ENCODE measurements at regions not wholly inside any gene's neighbourhood (a gene's known extent, or its start where the extent isn't known, plus 50 kb on each side); places are given as distances from the start of the nearest gene placed in this dataset.

- TF ChIP-seq CTCF (conservative IDR thresholded peaks at IDR 0.05 in 1 of 2, IDR thresholded peaks at IDR 0.05 in 1 of 2; ENCODE audit: extremely low read depth in 1 of 2, insufficient read depth in 1 of 2, low read depth in 1 of 2, low read length in 2 of 2) (no peak), EZH2 (IDR thresholded peaks at IDR 0.05; ENCODE audit: borderline replicate concordance, low read length) (no peak)
Observed at GRCh38 chr7:131031099-131031868, 296.4 kb upstream of the MKLN1 start.

Data from mammary epithelial cell (primary cell).